Endothelial cell of umbilical vein (primary cell): ENCODE measurements at regions not wholly inside any gene's neighbourhood (a gene's known extent, or its start where the extent isn't known, plus 50 kb on each side); places are given as distances from the start of the nearest gene placed in this dataset.

Experiments
- BruUV-seq: library from RNA; stranded (reverse); fragments of 400-500 nt; replicated peaks from 2 replicates; lab custom pipeline; 2021; lab: Mats Ljungman, UMichigan
- CTCF ChIA-PET: fragments of 300-600, 350-600 bp; sonication (Branson Sonifier 250); formaldehyde crosslinking; loops from one replicate; lab custom pipeline; 2021; ENCODE audit warnings: antibody characterized with exemption, inconsistent platforms; lab: Charles Lee
- POLR2A ChIA-PET: fragments of 300-600, 350-600 bp; sonication (Branson Sonifier 250); formaldehyde crosslinking; loops from one replicate; lab custom pipeline; 2021; ENCODE audit warnings: antibody characterized with exemption, inconsistent platforms; lab: Charles Lee
- DNase-seq: peaks from one replicate; pipeline ENCODE4 v3.0.0-alpha.2; 2011; ENCODE audit warnings: low read depth, low spot score
- FAIRE-seq: peaks from 2 replicates; lab custom pipeline; 2011; peaks lifted over from hg19 to GRCh38; lab: Jason Lieb, UNC
- H2AFZ ChIP-seq: 2 replicates; pipeline ENCODE4 v1.6.0; 2012; ENCODE audit warnings: low read depth, low read length, control low read depth, inconsistent platforms
- H3K27ac ChIP-seq: 2 replicates; pipeline ENCODE4 v1.5.1; 2011; ENCODE audit warnings: low read depth, mild to moderate bottlenecking, control low read depth, low read length, moderate library complexity; ENCODE audit not compliant: insufficient read depth
- H3K27me3 ChIP-seq, 2 experiments: 2 replicates each; pipeline versions ENCODE4 v1.6.0 to v1.6.1; 2011; ENCODE audit warnings: low read length in 2 of 2, mixed read lengths in 1 of 2; ENCODE audit not compliant: control insufficient read depth in 2 of 2, insufficient read depth in 2 of 2
- H3K36me3 ChIP-seq, 2 experiments: 2 replicates in 1 of 2; 3 replicates in 1 of 2; pipeline ENCODE4 v1.5.1; 2011; ENCODE audit warnings: low read length in 2 of 2, mild to moderate bottlenecking in 1 of 2, moderate library complexity in 1 of 2; ENCODE audit not compliant: control insufficient read depth in 2 of 2, insufficient read depth in 2 of 2; ENCODE audit errors: extremely low read depth in 1 of 2
- H3K4me1 ChIP-seq: 3 replicates; pipeline ENCODE4 v1.5.1; 2011; ENCODE audit warnings: mild to moderate bottlenecking, low read length; ENCODE audit not compliant: control insufficient read depth, insufficient read depth; ENCODE audit errors: extremely low read depth
- H3K4me2 ChIP-seq: 2 replicates; pipeline ENCODE4 v1.6.1; 2011; ENCODE audit warnings: low read length, control low read depth, mixed read lengths; ENCODE audit not compliant: insufficient read depth
- H3K4me3 ChIP-seq, 3 experiments: fragments of 200-600 bp in 1 of 3; sonication (generic), shearing (Covaris generic) in 1 of 3; replicated peaks in 1 of 3; 2 replicates each; pipeline ENCODE4 v1.5.1; 2011 to 2016; ENCODE audit warnings: control low read depth in 3 of 3, low read length in 3 of 3, mild to moderate bottlenecking in 2 of 3, inconsistent platforms in 1 of 3, low read depth in 1 of 3, moderate library complexity in 1 of 3; ENCODE audit not compliant: insufficient read depth in 1 of 3
- H3K79me2 ChIP-seq: 2 replicates; pipeline ENCODE4 v1.6.0; 2012; ENCODE audit warnings: low read length, inconsistent platforms; ENCODE audit not compliant: control insufficient read depth, insufficient read depth
- H3K9ac ChIP-seq: replicated peaks from 2 replicates; pipeline ENCODE3; 2011; ENCODE audit warnings: low read length, control low read depth; ENCODE audit not compliant: insufficient read depth; ENCODE audit errors: extremely low read depth
- H3K9me1 ChIP-seq: replicated peaks from 3 replicates; pipeline ENCODE4 v1.6.0; 2011; ENCODE audit warnings: mild to moderate bottlenecking, low read length; ENCODE audit not compliant: control insufficient read depth, insufficient read depth; ENCODE audit errors: extremely low read depth
- H3K9me3 ChIP-seq: replicated peaks from 2 replicates; pipeline ENCODE4 v1.5.1; 2012; ENCODE audit warnings: low read length, inconsistent platforms; ENCODE audit not compliant: control insufficient read depth, insufficient read depth
- H4K20me1 ChIP-seq: replicated peaks from 2 replicates; pipeline ENCODE3; 2011; ENCODE audit warnings: mild to moderate bottlenecking, low read length; ENCODE audit not compliant: control insufficient read depth, insufficient read depth; ENCODE audit errors: extremely low read depth
- CTCF ChIP-seq, 2 donors: IDR thresholded peaks; 1 replicate in 1 of 2; 2 replicates in 1 of 2; pipeline ENCODE4 v1.5.1; 2011; ENCODE audit warnings: low read length in 2 of 2, mild to moderate bottlenecking in 2 of 2, moderate library complexity in 2 of 2, control low read depth in 1 of 2, inconsistent platforms in 1 of 2, low read depth in 1 of 2; ENCODE audit not compliant: insufficient read depth in 1 of 2; ENCODE audit errors: extremely low read depth in 1 of 2
- EZH2 ChIP-seq: IDR thresholded peaks from 2 replicates; pipeline ENCODE4 v1.6.1; 2012; ENCODE audit warnings: borderline replicate concordance, low read depth, mild to moderate bottlenecking, moderate library complexity, low read length, inconsistent platforms; ENCODE audit not compliant: severe bottlenecking
- FOS ChIP-seq: IDR thresholded peaks from 2 replicates; pipeline ENCODE4 v1.6.1; 2011; ENCODE audit warnings: mild to moderate bottlenecking, low read length, moderate library complexity, borderline replicate concordance; ENCODE audit not compliant: insufficient read depth
- GATA2 ChIP-seq: IDR thresholded peaks from 2 replicates; pipeline ENCODE4 v1.7.0; 2011; ENCODE audit warnings: low read depth, mild to moderate bottlenecking, moderate library complexity, mixed read lengths, low read length; ENCODE audit not compliant: insufficient read length, insufficient read depth
- JUN ChIP-seq: IDR thresholded peaks from 2 replicates; pipeline ENCODE4 v1.6.1; 2011; ENCODE audit warnings: borderline replicate concordance, low read depth; ENCODE audit not compliant: insufficient read length, insufficient read depth
- MAX ChIP-seq: IDR thresholded peaks from 2 replicates; pipeline ENCODE4 v1.6.1; 2011; ENCODE audit not compliant: insufficient read depth, insufficient read length
- MYC ChIP-seq: IDR thresholded peaks from one replicate; pipeline ENCODE4 v1.6.1; 2011; ENCODE audit warnings: mild to moderate bottlenecking, low read depth, low read length
- POLR2A ChIP-seq: IDR thresholded peaks from 2 replicates; pipeline ENCODE4 v1.6.1; 2012; ENCODE audit warnings: low read depth, mild to moderate bottlenecking, control low read depth, low read length
- POLR2AphosphoS5 ChIP-seq: IDR thresholded peaks from 2 replicates; pipeline ENCODE4 v1.6.1; 2012; ENCODE audit warnings: low read depth, mild to moderate bottlenecking, control low read depth, low read length, moderate library complexity; ENCODE audit not compliant: insufficient read depth
- dilution Hi-C: fragments of 300-500 bp; cut with MboI; formaldehyde crosslinking; loops from one replicate; pipeline ENCODE4 v1.15.0; 2019; ENCODE audit warnings: low sequenced_read_pairs; ENCODE audit not compliant: extremely low pct_ligation_motif_present
- intact Hi-C: fragments of 100-400 bp; cut with micrococcal nuclease; formaldehyde crosslinking; loops from one replicate; pipeline ENCODE4 v1.10.0; 2022

GRCh38 chr2:45244928-45245327, 235.7 kb upstream of the SIX2 start:
- H3K4me1 ChIP-seq: peaks cover 22% of the 10 kb centered on the region
- dilution Hi-C loops (no loop called here), intact Hi-C loops (no loop called here)
- no TSS peak for BruUV-seq
- no peak overlapping the region for H2AFZ ChIP-seq
- no peaks in the 10 kb centered on the region for H3K36me3 ChIP-seq
- no peaks in the 10 kb centered on the region for H3K9me3 ChIP-seq
- no peak overlapping the region for H3K27ac ChIP-seq
- TF ChIP-seq MYC: no peak
- no peak for TF ChIP-seq FOS
- TF ChIP-seq GATA2: no peak
- TF ChIP-seq JUN: no peak
- TF ChIP-seq CTCF (IDR thresholded peaks at IDR 0.05; ENCODE audit: extremely low read depth in 1 of 2, insufficient read depth in 1 of 2, low read depth in 1 of 2, low read length in 2 of 2): no peak
- no peak for TF ChIP-seq POLR2A
- TF ChIP-seq EZH2: no peak
- no peak for TF ChIP-seq MAX
- TF ChIP-seq POLR2AphosphoS5: no peak
- no peaks in the 10 kb centered on the region for H3K27me3 ChIP-seq
- DNase-seq: no peak
- H3K9ac ChIP-seq: no peak overlapping the region
- H3K9me1 ChIP-seq: no peaks in the 10 kb centered on the region
- H4K20me1 ChIP-seq: no peaks in the 10 kb centered on the region
- H3K79me2 ChIP-seq: no peaks in the 10 kb centered on the region
- ChIA-PET POLR2A (no interaction called here), CTCF (interaction anchor here (1.0 kb wide), 1 partner anchor 17 kb away, joined by 3 read pairs; no protein-coding TSS in a partner anchor)
- FAIRE-seq: no peak
- H3K4me3 ChIP-seq: no peak overlapping the region
- H3K4me2 ChIP-seq: no peak overlapping the region
